ENCODE measurements at regions not wholly inside any gene's neighbourhood (a gene's known extent, or its start where the extent isn't known, plus 50 kb on each side); places are given as distances from the start of the nearest gene placed in this dataset.

DNA sequence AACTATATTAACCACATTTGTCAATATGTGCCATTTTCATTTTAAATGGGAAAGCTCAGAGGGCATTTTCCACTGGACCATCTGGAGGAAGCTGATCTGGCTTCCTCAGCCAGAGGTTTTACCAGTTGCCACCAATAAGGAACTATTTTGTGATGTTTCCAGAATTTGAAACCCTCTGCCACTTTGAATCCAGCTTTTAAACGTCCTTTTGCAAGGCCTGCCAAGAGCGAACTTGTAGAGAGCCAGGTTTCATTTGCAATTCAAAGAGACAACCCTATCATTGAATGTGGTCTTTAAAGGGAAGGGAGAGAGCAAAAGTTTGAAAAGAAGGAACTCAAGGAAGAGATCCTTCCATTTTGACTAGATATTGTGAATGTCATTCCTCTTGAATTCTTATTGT is 123.3 kb upstream of the CHL1 start:
- Mint-ChIP-seq H3K27me3 (ENCODE audit: low read depth, poor library complexity) (no peaks in the 10 kb centered on the region), H3K9me3 (no peaks in the 10 kb centered on the region), H3K27ac (no peak overlapping the region), H3K36me3 (ENCODE audit: low read depth) (no peaks in the 10 kb centered on the region), H3K4me1 (peaks cover 7% of the 10 kb centered on the region), H3K4me3 (no peak overlapping the region)
- DNase-seq = no peak
- TF ChIP-seq, protein P1, sequence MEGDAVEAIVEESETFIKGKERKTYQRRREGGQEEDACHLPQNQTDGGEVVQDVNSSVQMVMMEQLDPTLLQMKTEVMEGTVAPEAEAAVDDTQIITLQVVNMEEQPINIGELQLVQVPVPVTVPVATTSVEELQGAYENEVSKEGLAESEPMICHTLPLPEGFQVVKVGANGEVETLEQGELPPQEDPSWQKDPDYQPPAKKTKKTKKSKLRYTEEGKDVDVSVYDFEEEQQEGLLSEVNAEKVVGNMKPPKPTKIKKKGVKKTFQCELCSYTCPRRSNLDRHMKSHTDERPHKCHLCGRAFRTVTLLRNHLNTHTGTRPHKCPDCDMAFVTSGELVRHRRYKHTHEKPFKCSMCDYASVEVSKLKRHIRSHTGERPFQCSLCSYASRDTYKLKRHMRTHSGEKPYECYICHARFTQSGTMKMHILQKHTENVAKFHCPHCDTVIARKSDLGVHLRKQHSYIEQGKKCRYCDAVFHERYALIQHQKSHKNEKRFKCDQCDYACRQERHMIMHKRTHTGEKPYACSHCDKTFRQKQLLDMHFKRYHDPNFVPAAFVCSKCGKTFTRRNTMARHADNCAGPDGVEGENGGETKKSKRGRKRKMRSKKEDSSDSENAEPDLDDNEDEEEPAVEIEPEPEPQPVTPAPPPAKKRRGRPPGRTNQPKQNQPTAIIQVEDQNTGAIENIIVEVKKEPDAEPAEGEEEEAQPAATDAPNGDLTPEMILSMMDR (IDR thresholded peaks at IDR 0.05) = no peak

DNA sequence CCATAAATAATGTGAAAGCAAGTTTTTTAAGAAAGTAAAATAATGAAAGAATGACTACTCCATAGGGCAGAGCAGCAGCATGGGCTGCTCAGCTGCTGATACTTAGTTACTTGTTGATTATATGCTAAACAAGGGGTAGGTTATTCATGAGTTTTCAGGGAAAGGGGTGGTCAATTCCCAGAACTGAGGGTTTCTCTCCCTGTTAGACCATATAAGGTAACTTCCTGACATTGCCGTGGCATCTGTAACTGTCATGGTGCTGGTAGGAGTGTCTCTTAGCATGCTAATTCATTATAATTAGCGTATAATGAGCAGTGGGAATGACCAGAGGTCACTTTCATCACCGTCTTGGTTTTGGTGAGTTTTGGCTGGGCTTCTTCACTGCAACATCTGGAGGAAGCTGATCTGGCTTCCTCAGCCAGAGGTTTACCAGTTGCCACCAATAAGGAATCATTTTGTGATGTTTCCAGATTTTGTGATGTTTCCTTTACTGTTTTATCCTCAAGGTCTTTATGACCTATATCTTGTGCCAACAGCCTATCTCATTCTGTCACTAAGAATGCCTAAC is 121.8 kb upstream of the CHL1 start:
- TF ChIP-seq, protein P1 (IDR thresholded peaks at IDR 0.05) = no peak
- Mint-ChIP-seq H3K4me1 (peaks cover 7% of the 10 kb centered on the region), H3K27ac (no peak overlapping the region), H3K36me3 (ENCODE audit: low read depth) (no peaks in the 10 kb centered on the region), H3K27me3 (ENCODE audit: low read depth, poor library complexity) (no peaks in the 10 kb centered on the region), H3K9me3 (no peaks in the 10 kb centered on the region), H3K4me3 (no peak overlapping the region)
- no peak for DNase-seq

DNA sequence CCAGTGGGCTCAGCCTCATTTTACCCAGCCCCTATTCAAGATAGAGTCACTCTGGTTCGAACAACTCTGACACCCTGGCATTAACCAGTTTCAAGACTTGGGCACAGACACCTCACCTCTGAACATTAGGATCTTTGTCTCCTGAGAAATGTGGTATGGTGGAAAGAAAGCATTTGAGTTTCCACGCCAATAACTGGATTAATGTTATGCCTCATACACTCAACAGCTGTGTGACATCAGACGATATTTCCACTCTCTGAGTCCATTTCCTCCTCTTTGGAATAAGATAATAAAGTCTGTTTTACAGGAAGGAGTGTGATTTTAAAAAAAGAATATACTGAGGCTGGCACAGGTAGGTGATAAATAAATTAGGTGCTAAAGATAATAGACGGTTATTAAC is 121.3 kb upstream of the CHL1 start:
- H3K36me3 Mint-ChIP-seq (ENCODE audit: low read depth) = no peaks in the 10 kb centered on the region
- no peak overlapping the region for H3K4me3 Mint-ChIP-seq
- no peak overlapping the region for H3K27ac Mint-ChIP-seq
- no peak for DNase-seq
- TF ChIP-seq, protein P1 (IDR thresholded peaks at IDR 0.05) = no peak
- H3K4me1 Mint-ChIP-seq = peaks cover 7% of the 10 kb centered on the region
- no peaks in the 10 kb centered on the region for H3K27me3 Mint-ChIP-seq (ENCODE audit: low read depth, poor library complexity)
- H3K9me3 Mint-ChIP-seq = no peaks in the 10 kb centered on the region

DNA sequence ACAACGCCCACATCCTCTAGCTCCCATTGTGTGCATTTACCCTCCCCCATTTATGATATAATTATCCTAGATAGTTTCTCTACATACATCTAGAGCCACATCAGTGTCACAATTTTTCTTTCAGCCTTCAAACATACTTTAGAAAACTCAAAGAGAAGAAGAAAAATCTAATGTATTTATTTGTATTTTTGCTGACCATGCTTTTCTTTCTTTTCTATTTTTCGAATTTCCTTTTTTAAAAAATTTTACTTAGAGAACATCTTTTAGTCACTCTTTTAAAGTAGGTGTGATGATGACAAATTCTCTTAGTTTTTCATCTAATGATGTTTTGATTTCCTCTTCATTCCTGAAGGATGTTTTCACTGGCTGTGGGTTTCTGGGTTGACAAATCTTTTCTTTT is 117.0 kb upstream of the CHL1 start:
- no peak for DNase-seq
- TF ChIP-seq, protein P1 (IDR thresholded peaks at IDR 0.05) = no peak
- Mint-ChIP-seq H3K27me3 (ENCODE audit: low read depth, poor library complexity) (peaks cover 3% of the 10 kb centered on the region), H3K36me3 (ENCODE audit: low read depth) (no peaks in the 10 kb centered on the region), H3K4me1 (no peaks in the 10 kb centered on the region), H3K9me3 (no peaks in the 10 kb centered on the region), H3K4me3 (no peak overlapping the region), H3K27ac (no peak overlapping the region)

DNA sequence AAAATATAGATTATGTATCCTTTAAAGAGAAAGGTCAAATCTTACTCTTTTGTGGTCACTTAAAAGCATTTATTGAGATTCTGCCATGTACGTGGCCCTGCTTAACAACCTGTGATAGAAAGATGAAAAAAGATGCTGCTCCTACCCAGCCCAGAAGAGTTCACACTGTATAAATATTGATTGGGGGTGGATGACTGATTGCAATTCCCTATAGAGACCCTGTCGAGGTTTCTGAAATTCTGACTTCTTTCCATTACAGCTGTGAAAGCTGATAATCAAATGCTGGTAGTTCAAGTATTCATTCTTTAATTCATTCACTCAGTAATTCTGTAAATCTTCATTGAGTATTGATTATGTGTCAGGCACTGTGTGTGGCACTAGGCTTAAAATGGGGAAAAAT is 114.1 kb upstream of the CHL1 start:
- TF ChIP-seq, protein P1 (IDR thresholded peaks at IDR 0.05) = no peak
- H3K27ac Mint-ChIP-seq = no peak overlapping the region
- H3K4me1 Mint-ChIP-seq = no peaks in the 10 kb centered on the region
- H3K9me3 Mint-ChIP-seq = no peaks in the 10 kb centered on the region
- H3K27me3 Mint-ChIP-seq (ENCODE audit: low read depth, poor library complexity) = peaks cover 6% of the 10 kb centered on the region
- no peak for DNase-seq
- H3K36me3 Mint-ChIP-seq (ENCODE audit: low read depth) = no peaks in the 10 kb centered on the region
- no peak overlapping the region for H3K4me3 Mint-ChIP-seq

DNA sequence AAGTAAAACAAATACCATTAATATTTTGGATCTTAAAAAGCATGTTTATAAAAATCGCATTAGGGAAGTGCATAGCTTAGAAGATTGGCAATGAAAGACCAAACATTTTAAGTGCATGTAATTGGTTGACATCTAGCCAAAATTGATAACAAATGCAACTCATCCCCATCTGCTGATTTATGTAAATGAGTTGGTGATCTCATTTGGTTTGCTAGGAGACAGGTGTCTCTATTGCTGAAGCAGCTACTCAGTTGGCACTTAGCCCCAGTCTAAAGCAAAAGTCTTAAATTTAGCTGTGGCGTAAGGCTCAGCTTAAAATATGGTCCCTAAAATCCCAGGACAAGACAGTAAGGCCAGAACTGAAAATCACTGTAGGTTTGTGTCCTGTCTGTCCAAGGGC is 113.5 kb upstream of the CHL1 start:
- Mint-ChIP-seq H3K27ac (no peak overlapping the region), H3K27me3 (ENCODE audit: low read depth, poor library complexity) (peaks cover 6% of the 10 kb centered on the region), H3K36me3 (ENCODE audit: low read depth) (no peaks in the 10 kb centered on the region), H3K4me1 (no peaks in the 10 kb centered on the region), H3K4me3 (no peak overlapping the region), H3K9me3 (no peaks in the 10 kb centered on the region)
- TF ChIP-seq, protein P1 (IDR thresholded peaks at IDR 0.05) = no peak
- no peak for DNase-seq

Measured in nephron progenitor cell (in vitro differentiated cells).